D721Med (cell line): ENCODE measurements at regions not wholly inside any gene's neighbourhood (a gene's known extent, or its start where the extent isn't known, plus 50 kb on each side); places are given as distances from the start of the nearest gene placed in this dataset.

Experiments used
- DNase-seq: peaks from one replicate; pipeline ENCODE4 v3.0.0; 2011; ENCODE audit warnings: low spot score; ENCODE audit not compliant: insufficient read length
- FAIRE-seq: peaks from 2 replicates; lab custom pipeline; 2011; peaks lifted over from hg19 to GRCh38; lab: Jason Lieb, UNC
- CTCF ChIP-seq: IDR thresholded peaks from 2 replicates; pipeline ENCODE4 v1.5.1; 2012; ENCODE audit warnings: mild to moderate bottlenecking, control low read depth; ENCODE audit not compliant: insufficient read depth; ENCODE audit errors: missing control alignments

- TF ChIP-seq CTCF = no peak
- FAIRE-seq = no peak
- DNase-seq = no peak
These were observed 314.1 kb downstream of the PLPP3 start for GRCh38 chr1:56265216-56265615.

- DNase-seq (no peak), FAIRE-seq (no peak)
- no peak for TF ChIP-seq CTCF
These were observed 315.5 kb downstream of the PLPP3 start for GRCh38 chr1:56263908-56264307.

- no peak for FAIRE-seq
- TF ChIP-seq CTCF = no peak
- DNase-seq = no peak
These were observed 321.0 kb downstream of the PLPP3 start for GRCh38 chr1:56258371-56258770.

- FAIRE-seq (no peak), DNase-seq (no peak)
- TF ChIP-seq CTCF = no peak
These were observed 321.6 kb downstream of the PLPP3 start for GRCh38 chr1:56257726-56258125.

GRCh38 chr1:56256153-56257000 is 323.0 kb downstream of the PLPP3 start:
- no peak for TF ChIP-seq CTCF
- DNase-seq (no peak), FAIRE-seq (no peak)

GRCh38 chr1:56255516-56256152 is 323.7 kb downstream of the PLPP3 start:
- no peak for DNase-seq
- FAIRE-seq = no peak
- TF ChIP-seq CTCF = no peak

- FAIRE-seq (no peak), DNase-seq (no peak)
- TF ChIP-seq CTCF = no peak
These were observed 325.2 kb downstream of the PLPP3 start for GRCh38 chr1:56254130-56254529.
